ENCODE measurements at regions not wholly inside any gene's neighbourhood (a gene's known extent, or its start where the extent isn't known, plus 50 kb on each side); places are given as distances from the start of the nearest gene placed in this dataset.
A peak's percentile ranks its signal among the peaks of the same experiment; 100 is the strongest.
"Not testable (repeated sequence)": the region's sequence is repeated elsewhere in the genome, so short reads cannot be mapped to it uniquely, and the experiment has no call there.

DNA sequence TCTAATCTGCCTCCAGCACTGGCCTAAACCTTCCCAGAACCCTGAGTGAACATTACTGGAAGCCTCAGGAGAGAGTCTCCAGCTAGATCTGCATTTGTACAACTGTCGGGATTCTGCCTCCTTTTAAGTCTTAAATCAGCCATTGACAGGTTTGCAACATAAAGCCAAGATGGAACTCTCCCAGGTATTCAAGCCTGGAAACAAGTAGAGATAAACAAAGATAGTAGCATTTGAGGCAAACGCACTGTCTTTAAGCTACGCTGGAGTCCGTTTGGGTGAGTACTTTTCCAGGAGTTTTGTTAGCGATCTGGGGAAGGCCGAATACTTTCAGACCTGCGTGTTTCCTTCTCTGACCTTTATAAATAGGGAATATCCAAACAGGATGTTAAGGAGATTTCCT lies 317.2 kb upstream of the FZD8 start:
- Histone ChIP-seq H3K4me1 (peaks cover 0 to 5% of the 10 kb centered on the region in 2 donors), H3K27ac (peak overlapping the region in 1 of 2 donors; percentile 27), H3K36me3 (no peaks in the 10 kb centered on the region), H3K27me3 (no peaks in the 10 kb centered on the region), H3K4me3 (no peak overlapping the region), H3K9me3 (no peaks in the 10 kb centered on the region)
- DNase-seq (ENCODE audit: low spot score in 2 of 2): no peak
- intact Hi-C loops (cut with DNase I): no loop called here
- TF ChIP-seq, protein P1, sequence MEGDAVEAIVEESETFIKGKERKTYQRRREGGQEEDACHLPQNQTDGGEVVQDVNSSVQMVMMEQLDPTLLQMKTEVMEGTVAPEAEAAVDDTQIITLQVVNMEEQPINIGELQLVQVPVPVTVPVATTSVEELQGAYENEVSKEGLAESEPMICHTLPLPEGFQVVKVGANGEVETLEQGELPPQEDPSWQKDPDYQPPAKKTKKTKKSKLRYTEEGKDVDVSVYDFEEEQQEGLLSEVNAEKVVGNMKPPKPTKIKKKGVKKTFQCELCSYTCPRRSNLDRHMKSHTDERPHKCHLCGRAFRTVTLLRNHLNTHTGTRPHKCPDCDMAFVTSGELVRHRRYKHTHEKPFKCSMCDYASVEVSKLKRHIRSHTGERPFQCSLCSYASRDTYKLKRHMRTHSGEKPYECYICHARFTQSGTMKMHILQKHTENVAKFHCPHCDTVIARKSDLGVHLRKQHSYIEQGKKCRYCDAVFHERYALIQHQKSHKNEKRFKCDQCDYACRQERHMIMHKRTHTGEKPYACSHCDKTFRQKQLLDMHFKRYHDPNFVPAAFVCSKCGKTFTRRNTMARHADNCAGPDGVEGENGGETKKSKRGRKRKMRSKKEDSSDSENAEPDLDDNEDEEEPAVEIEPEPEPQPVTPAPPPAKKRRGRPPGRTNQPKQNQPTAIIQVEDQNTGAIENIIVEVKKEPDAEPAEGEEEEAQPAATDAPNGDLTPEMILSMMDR (IDR thresholded peaks at IDR 0.05): no peak

DNA sequence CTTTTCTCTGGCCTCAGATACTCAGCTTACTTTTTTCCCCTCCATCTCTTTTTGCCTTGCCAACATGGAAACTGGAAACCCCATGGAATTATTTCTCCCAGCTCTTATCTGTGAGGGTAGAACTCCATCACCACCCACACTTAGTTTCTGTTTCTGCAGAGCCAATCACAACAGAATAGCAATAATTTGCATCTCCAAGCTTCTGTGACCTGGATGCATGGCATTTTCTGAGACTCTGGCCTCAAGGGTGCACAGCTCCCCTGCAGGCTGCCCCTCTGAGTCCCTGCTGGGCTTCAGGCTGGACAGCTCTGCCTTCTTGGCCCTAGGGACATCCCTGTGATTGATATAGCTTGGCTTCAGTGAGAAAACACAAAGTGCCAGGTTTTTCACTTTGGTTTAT lies 316.5 kb upstream of the FZD8 start:
- DNase-seq (ENCODE audit: low spot score in 2 of 2); H3K4me1 ChIP-seq; intact Hi-C loops (cut with DNase I): not testable (repeated sequence)

DNA sequence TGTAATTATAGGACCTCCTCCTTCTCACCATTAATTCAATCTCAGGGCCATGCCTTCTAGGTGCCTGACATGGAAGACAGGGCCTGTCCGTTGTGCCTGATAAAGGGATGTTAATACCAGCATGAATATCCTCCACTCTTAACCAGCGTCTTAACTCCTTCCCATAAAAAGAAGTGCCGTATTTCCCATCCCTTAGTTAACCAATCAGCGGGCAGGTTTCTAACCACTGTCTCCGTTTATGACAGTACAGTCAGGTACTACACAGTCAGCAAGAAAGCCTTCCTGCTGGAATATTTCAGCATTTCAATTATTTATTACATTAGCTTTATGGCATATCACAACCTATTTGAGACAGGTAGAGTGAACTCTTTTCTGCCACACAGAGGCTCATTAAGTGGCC lies 308.6 kb upstream of the FZD8 start:
- TF ChIP-seq, protein P1 (IDR thresholded peaks at IDR 0.05): no peak
- Histone ChIP-seq H3K27ac (no peak overlapping the region), H3K9me3 (no peaks in the 10 kb centered on the region), H3K4me1 (no peaks in the 10 kb centered on the region), H3K36me3 (no peaks in the 10 kb centered on the region), H3K27me3 (no peaks in the 10 kb centered on the region), H3K4me3 (no peak overlapping the region)
- no peak for DNase-seq (ENCODE audit: low spot score in 2 of 2)
- intact Hi-C loops (cut with DNase I): no loop called here

More for the DNA sequence above, 316.5 kb upstream of the FZD8 start:
- H3K9me3 ChIP-seq, H3K36me3 ChIP-seq, H3K27me3 ChIP-seq, H3K4me3 ChIP-seq, H3K27ac ChIP-seq: not testable (repeated sequence)

DNA sequence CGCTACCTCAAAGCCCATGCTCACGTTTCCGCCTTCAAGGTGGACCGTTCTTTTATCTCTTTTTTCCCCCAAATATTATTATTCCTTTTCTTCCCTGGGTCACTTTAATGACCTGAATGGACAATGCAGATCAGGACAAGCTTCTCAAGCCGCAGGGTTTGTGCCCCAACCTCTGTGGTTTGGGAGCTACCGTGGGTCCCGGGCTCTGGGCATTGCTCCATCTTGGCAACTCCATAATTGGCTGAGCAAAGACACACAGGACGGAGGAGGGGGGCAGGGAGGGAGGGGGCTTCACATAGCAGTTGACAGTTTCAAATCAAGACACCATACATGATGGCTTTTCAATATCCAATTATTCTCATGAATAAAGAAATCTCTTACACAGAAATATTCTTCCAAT lies 308.1 kb upstream of the FZD8 start:
- Histone ChIP-seq H3K36me3 (no peaks in the 10 kb centered on the region), H3K4me3 (no peak overlapping the region), H3K9me3 (no peaks in the 10 kb centered on the region), H3K27me3 (no peaks in the 10 kb centered on the region), H3K4me1 (no peaks in the 10 kb centered on the region), H3K27ac (no peak overlapping the region)
- intact Hi-C loops (cut with DNase I): no loop called here
- DNase-seq (ENCODE audit: low spot score in 2 of 2): no peak
- TF ChIP-seq, protein P1 (IDR thresholded peaks at IDR 0.05): no peak

DNA sequence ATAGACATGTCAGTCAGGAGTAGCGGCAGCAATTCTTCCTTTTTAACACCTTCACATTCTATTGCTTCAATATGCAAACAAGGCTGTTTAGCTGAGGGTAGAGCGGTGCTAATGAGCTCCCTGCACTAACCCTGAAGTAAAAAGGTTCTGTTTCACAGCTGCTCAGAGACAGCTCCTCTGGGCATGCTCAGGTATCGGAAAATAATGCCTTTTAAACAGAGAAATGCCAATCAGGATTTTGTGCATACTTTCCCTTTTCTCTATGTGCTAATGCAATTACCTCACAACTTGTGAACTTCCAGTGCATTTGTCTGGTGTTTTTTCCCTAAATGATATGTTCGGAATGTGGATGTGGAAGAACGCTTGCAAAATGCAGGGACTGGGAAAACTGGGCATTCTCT lies 307.7 kb upstream of the FZD8 start:
- no peak for DNase-seq (ENCODE audit: low spot score in 2 of 2)
- Histone ChIP-seq H3K27ac (no peak overlapping the region), H3K4me3 (no peak overlapping the region), H3K36me3 (no peaks in the 10 kb centered on the region), H3K9me3 (no peaks in the 10 kb centered on the region), H3K27me3 (no peaks in the 10 kb centered on the region), H3K4me1 (no peaks in the 10 kb centered on the region)
- intact Hi-C loops (cut with DNase I): no loop called here
- TF ChIP-seq, protein P1 (IDR thresholded peaks at IDR 0.05): no peak

DNA sequence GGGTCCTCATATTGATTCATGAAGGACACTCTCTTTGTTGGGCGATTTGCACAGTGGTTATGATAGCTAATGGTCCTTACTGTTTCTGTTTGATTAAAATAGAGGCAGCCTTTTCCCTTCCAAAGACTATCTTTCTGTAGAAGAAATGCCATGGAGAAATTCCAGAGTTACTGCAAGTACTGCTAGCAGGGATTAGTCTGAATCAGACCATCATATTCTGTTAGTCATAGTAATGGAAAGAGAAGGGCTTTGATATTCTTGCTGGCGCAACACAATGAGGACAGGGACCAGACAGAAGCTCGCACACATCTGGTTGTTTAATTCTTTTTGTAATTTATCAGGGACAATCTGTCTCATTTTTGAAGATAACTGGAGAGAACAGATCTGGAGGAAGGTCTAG lies 304.5 kb upstream of the FZD8 start:
- TF ChIP-seq, protein P1 (IDR thresholded peaks at IDR 0.05): no peak
- Histone ChIP-seq H3K4me1 (no peaks in the 10 kb centered on the region), H3K27me3 (no peaks in the 10 kb centered on the region), H3K4me3 (no peak overlapping the region), H3K27ac (no peak overlapping the region), H3K9me3 (no peaks in the 10 kb centered on the region), H3K36me3 (no peaks in the 10 kb centered on the region)
- no peak for DNase-seq (ENCODE audit: low spot score in 2 of 2)
- intact Hi-C loops (cut with DNase I): loop anchor here (1.0 kb wide), 1 partner anchor 15 kb away; no protein-coding TSS in a partner anchor

Data from ascending aorta (tissue), 2 donors.